HG03565 (cell line): ENCODE measurements at regions not wholly inside any gene's neighbourhood (a gene's known extent, or its start where the extent isn't known, plus 50 kb on each side); places are given as distances from the start of the nearest gene placed in this dataset.

ENCODE experiments used
- ATAC-seq: cut with Tn5 transposase; IDR thresholded peaks from one replicate; pipeline ENCODE4 v1.9.1; 2021; ENCODE audit warnings: mild to moderate bottlenecking, moderate library complexity; ENCODE audit not compliant: unreplicated experiment

DNA sequence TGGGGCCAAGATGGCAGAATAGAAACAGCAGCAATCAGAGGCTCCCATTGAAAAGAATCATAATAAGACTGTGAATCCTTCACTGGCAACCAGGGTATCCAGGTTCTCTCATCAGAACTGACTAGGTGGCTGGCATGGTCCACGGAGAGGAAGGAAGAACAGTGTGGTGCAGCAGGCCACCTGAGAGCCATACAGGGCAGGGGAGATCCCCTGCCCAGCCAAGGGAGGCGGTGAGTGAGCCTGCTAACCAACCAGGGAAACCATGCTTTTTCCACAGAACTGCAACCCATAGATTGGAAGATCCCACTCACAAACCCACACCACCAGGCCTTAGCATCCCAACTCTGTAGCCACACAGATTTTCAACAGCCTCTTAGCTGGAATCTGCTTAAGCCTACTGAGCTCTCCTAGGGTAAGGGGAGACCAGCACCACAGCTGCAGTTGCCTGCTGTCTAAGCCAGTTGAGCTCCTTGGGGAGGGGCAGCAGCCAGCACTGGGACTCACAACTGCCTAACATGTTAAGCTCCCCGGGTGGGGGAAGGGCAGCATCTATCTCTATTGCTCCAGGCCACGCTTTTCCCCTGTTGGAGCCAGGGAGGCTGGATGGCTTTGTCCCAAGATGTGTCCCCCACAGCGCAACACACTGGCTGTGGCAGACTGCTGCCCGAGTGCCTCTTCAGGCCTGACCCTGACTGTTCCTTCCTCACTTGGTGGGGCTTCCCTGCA is 342.6 kb upstream of the CCDC196 start:
- no peak for ATAC-seq

DNA sequence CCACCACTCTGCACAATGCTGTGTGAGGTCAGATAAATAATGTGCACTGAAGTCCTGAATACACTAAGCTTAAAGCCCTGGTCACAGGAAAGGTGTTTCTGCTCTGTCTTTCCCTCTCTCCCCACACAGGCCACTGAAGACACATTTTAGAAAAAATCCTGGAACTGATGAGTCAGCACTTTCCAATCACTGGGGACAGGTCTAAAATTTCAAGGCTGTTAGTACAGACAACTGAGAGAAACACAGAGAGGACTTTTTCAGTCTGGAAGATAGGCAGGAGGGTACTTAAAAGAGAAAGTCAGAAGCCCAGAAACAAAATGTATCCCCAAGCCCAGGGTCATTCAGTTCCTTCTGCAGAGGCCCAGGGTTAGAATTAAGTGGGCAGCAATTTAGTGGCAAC is 333.9 kb upstream of the CCDC196 start:
- no peak for ATAC-seq

DNA sequence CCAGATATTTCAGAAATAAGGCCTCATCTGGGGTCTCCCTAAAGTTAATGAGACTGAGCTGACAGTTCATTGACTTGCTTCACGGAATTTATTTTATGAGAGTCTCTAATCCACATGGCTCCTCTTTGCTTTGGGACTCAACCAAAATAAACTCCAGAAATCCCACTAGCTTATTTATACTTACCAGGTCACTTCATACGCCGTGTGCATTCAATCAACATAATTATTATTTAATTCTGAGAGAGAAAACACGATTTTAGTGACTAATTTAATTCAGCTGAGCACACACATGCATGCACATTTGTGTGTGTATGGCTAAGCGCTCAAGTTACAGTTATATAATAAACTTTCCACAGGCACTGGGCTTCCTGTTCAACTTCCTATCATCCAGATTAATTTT is 333.4 kb upstream of the CCDC196 start:
- no peak for ATAC-seq

DNA sequence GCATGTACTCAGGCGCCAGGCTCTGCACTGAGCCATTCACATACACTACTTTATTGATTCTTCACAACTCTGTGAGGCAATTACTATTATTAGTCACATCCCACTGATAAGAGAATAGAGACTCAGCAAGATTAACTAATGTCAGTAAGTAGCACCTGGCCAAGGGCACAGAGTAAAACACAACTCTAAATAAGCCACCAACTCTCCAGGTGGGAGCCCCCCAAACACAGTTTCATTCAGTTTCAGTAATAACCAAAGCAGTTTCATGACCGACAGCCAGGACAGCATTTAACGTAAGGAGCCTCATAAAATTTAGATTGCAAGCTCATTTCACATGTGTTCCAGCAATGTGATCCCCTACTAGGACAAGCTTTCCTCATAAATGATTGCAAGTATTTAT is 323.1 kb upstream of the CCDC196 start:
- no peak for ATAC-seq

DNA sequence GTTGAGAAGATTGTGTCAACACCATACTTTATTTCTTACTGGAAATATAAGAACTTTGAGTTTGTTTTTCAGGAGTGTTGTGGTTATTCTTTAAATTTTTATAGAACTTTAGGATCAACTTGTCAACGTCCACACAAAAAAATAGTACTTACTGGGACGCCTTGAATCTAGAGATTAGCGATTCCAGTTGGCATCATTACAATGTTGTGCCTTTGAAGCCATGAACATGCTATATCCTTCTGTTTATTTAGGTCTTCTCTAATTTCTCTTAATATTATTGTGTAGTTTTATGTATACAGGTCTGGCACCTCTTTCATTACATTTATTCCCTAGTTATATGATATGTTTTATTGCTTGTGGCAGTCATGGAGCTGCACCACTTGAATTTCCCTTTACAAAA is 320.8 kb upstream of the CCDC196 start:
- ATAC-seq, result no peak

DNA sequence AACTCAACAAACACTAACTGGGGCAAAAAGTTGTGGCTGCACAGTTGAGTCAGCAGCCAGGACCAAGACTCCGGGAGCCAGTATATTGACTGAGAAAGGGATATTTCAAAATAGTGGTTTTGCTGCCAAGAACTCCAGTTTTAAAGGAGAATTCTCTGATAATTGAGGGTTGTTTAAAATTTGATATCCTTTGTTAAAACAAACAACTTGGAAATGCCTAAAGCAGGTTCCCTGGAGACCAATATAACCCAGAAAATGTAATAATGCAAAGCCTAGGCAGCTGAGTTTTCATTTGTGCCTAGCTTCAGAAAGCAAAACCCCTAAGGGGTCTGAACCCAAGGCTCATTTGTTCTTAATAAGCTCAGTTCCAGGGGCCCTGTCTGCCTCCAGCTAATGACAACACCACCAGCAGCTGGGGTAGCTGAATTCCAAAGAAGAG is 311.7 kb upstream of the CCDC196 start:
- ATAC-seq, result no peak

DNA sequence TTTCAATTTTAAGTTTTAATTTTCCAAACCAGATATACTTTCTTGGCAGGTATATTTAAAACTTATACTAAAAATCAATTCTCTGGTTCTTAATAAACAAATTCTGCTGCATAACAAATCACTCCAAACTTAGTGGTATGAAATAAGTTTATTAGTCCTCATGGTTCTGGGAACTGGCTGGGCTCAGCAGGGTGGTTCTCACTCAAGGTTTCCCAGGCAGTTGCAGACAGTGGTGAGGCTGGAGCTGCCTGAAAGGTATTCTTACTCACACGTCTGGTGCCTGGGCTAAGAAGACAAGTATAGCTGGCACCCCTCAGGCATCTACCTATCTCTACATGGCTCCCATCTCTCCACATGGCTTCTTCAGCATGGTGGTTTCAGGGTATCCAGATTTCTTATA is 308.2 kb upstream of the CCDC196 start:
- ATAC-seq, result no peak

DNA sequence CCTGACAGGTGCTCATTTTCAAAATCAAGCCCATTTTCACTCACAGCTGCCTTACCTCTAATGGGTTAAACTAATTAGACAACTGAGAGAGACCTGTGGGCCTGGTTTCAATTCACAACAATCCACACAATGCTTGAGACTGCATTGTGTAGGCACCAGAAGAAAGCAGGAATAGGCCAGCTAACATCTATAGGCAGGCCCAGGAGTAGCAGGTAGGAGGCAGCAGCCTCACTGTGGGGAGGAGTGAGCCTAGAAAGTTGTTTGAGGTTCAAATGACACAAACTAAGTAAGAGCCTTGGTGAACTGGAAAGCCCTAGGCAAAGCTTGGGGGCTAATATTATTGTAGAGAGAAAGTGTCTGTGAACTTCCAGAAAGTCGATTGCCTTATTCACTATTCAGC is 289.5 kb upstream of the CCDC196 start:
- ATAC-seq, result no peak

DNA sequence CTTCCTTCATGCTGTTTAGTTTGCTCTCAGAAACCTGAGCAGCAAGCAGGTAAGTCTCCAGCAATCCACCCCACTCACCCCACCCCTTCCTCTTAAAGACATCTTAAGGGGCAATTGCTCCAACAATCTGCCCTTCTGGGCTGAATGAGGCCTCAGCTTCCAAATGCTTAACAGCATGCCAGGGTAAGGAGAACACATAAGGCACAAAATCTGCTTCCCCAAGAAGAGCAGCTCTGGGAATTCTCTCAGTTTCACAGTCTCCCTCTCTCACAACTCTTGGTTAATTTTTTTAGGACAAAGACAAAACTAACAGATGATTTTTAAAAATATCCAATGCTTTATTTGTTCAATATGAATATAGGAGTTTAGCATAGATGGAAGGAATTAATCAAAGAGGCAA is 288.9 kb upstream of the CCDC196 start:
- ATAC-seq, result no peak

DNA sequence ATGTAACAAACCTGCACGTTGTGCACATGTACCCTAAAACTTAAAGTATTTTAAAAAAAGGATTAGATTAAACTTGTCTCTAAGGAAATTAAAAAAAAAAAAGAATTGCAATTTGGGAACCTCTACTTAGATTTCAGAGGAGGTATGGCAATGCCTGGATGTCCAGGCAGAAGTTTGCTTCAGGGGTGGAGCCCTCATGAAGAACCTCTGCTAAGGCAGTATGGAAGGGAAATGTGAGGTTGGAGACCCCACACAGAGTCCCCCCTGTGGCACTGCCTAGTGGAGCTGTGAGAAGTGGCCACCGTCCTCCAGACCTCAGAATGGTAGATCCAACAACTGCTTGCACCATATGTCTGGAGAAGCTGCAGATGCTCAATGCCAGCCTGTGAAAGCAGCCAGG is 279.6 kb upstream of the CCDC196 start:
- no peak for ATAC-seq

DNA sequence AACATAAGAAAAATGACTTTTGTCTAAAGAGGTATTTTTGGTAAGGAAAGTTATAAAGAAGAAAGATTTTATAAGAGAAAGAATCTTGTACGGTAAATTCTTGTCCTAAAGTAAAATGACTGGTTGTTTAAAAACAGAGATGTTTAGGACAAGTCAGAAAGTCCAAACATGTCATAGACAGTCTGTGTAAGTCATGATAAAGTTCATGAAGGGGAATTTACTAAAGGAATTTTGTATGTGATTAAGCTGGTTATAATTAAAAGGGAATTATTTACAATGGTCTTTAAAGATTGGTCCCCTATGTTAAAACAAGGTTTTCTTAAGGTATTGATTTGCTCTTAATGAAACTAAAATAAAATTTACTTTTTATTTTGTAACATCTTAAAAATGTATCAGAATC is 269.4 kb upstream of the CCDC196 start:
- no peak for ATAC-seq

DNA sequence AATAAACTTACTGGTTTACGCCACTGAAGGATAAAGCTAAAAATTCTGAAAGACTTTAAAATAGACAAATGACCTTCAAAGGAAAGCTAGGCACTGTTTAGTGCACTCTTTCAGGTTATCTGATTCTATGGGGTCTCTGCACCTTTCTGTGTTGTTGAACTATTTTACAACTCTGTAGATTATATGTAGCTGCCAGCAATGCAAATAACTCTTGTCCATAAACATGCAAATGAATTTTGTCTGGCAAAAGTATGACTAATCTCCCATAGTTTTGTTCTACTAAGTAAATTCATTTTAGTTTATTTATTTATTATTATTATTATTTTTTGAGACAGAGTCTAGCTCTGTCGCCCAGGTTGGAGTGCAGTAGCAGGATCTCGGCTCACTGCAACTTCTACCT is 266.3 kb upstream of the CCDC196 start:
- no peak for ATAC-seq

DNA sequence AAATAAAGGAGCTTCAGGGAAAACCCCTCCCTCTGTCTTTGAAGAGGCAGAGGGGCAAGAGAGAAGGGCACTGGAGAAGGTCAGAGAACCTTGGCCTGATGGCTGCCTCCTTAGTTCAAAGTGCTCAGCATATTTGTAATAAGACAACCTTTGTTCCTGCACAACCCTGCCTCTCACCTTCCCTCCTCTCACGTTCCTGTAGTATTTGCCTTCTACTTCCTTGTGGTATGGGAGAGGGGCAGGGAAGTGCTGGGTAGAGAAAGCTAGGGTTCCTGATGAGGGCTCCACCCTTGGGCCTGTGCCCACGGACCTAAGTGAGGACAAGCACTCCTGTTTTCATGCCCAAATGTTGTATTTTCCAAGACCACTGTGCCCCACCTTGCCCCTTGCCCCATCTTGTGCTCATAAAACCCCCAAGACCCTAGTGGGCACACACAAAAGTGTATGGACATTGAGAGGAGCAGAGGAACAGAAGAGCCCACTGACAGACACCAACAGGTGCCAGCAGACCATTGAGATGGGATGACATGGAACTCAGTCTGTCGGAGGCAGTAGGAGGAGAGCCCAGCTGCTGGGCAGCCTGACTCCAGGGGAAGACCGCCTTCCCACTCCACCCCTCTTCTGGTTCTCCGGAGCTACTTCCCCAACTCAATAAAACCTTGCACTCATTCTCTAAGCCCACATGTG is 261.5 kb upstream of the CCDC196 start:
- no peak for ATAC-seq

DNA sequence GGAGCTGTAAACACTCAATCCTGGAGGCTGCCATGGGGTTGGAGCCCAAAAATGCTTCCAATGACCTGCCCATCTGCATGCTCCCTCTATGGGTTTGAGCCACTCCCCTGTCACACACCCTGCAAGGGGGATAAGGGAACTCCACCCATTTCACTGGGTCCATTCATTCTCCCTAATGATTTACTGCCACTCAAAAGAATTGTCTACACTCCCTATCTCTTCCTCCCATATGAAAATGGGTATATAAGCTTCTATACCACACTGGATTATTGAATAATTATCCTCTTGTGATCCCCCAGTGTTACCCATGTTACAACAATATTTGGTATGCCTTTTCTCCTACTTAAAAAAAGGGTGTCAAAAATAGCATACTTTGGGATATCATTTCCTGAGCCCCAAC is 260.8 kb upstream of the CCDC196 start:
- ATAC-seq, result no peak

DNA sequence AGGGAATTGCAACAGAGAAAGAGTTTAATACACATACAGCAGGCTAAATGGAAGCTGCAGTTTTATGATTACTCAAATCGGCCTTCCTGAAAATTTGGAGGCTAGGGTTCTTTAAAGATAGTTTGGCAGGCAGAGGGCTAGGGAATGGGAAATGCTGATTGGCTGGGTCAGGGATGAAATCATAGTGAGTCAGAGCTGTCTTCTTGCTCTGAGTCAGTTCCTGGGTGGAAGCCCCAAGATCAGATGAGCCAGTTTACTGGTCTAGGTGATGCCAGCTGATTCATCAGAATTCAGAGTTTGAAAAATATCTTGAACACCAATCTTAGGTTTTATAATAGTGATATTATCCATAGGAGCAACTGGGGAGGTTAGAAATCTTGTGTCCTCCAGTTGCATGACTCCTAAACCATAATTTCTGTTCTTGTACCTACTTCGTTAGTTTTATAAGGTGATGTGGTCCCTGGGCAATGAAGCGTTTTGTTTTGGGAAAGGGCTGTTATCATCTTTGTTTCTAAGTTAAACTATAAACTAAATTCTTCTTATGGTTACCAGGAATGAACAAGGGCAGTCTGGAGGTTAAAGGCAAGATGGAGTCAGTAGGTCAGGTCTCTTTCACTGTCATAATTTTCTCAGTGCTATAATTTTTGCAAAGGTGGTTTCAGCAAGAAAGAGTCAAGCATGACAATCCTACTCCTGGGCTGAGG is 257.8 kb upstream of the CCDC196 start:
- ATAC-seq, result no peak

DNA sequence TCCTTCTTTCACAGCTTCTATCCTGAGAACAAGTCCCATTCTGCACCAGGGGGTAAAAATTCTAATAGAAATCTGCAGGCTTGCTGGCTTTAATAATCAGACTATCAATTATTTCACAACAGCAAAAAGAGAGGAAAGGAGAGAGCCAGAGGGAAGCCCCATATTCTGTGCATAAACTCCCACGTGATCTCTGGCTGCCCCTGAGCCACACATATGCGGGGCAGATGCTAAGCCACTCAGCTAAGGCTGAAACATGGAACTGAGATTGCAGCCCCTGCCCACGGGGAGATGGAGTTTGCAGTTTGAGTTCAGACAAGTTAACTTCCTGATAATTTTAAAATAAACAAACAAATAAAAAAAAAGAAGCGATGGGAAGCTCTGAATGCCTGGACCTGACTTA is 254.4 kb upstream of the CCDC196 start:
- ATAC-seq, result no peak

DNA sequence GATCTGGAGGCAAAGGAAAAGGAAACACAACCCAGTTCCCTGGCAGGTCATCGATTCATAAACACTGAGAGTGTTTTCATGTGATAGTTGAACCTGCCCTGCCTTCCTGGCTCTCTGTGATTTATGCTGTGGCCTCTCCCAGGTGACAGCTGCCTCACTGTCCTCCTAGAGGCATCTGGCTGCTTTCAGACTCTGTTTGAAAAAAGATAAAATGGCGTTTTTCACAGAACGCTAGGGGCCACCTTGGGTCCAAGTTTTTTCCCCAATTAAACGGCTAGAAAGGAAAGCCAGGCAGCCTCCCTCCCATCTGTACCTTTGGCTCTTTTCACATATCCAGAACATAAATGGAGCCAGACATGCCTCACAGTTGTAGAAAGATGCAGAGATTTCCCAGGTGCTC is 252.6 kb upstream of the CCDC196 start:
- ATAC-seq, result no peak

DNA sequence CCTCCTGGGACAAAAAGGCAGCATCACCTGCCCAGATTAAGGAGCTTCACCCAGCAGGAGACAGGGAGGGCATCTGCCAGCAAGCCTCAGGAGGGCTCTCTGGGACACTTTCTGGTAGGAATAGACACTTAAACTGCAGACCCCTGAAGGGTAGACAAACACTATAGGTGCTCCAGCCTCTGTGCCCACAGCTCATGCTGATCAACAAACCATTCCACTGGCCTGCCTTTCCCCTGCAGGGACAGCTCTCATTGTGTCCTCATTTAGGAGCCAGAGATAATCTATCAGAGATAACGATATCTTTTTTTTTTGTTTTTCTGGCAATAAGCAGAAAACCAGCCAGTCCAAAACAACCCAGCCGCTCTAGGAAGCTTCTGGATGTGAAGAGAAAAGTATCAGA is 251.8 kb upstream of the CCDC196 start:
- ATAC-seq, result no peak

DNA sequence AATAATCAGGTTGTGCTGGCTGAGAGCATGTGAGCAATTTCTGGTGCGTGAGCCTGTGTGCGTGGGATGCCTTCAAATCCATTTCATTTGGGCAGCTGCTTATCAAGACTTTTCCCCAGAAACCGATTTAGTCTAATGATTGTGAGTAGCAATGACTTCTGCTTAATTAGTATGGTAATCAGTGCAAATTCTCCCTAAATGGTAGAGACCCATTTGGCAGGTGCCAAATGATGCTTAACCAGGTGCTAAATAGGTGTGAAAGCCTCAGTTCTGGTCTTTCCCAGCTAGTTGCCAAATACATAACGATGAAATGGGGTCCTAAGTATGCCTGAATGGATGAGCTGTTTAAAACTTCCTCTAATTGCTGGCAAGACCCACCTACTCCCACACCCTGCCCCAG is 248.4 kb upstream of the CCDC196 start:
- ATAC-seq, result no peak

DNA sequence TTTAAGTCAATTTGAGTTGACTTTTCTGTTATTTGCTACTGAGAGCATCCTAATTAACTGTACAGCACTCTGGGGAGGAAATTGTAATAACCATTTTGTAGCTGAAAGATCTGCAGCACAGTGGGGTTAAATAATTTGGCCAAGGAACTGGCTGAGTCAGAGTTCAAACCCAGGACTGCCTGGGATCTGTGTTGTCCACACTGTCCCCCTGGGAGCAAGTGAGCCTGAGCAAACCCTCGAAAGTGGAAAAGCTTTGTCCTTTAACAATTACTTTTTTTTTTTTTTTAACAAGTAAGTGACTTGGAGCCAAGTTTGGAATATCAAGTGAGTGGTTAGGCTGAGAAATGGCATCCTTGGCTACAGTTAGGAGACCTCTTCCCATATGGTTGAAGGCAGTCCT is 247.2 kb upstream of the CCDC196 start:
- no peak for ATAC-seq

DNA sequence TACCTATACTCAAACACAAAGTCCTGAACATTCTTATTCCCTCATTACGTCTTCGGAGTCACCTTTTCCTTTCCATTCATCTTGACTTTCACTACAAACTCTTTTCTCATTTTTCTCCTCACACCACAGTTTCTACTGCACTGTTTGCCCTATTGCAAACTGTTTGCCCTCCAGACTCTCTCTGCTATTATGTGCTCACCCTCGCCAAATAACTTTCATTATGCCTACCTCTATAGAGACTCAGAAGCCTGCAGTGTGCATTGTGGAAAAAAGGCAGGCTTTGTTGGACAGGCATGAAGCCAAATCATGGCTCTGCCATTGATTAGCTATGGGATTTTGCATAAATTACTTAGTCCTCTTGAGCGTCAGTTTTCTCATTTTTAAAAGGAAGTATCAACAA is 246.6 kb upstream of the CCDC196 start:
- ATAC-seq, result no peak

DNA sequence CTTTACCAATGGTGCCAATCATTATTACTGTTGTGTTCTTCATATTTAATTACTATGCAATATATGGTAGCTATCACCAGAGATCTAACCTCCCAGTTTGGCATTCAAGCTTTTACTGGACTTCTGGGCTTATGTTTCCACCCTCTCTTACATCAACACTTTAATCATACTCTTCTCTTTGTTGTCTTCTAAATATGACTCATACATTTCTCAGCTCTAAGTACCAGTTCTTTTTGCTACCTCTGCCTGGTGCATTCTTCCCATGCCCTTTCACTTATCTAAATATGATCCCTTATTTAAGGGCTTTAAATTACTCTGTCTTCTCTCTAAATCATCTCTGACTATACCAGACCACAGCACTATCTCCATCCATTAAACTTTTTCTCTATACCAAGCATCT is 246.1 kb upstream of the CCDC196 start:
- ATAC-seq, result no peak
